Fibroblast of lung (primary cell): ENCODE measurements at regions not wholly inside any gene's neighbourhood (a gene's known extent, or its start where the extent isn't known, plus 50 kb on each side); places are given as distances from the start of the nearest gene placed in this dataset.

Experiments
- DNase-seq, 2 donors: peaks; one replicate each; pipeline versions ENCODE4 v3.0.0 to v3.0.0-alpha.2; 2010; ENCODE audit warnings: low read depth in 2 of 2
- H2AFZ ChIP-seq: 2 replicates; pipeline ENCODE4 v1.5.1; 2012; ENCODE audit warnings: low read length, control low read depth, inconsistent platforms
- H3K27ac ChIP-seq: 2 replicates; pipeline ENCODE4 v1.5.1; 2011; ENCODE audit warnings: low read length, control low read depth; ENCODE audit not compliant: insufficient read depth
- H3K27me3 ChIP-seq: 2 replicates; pipeline ENCODE4 v1.5.1; 2011; ENCODE audit warnings: mild to moderate bottlenecking, low read length; ENCODE audit not compliant: control insufficient read depth, insufficient read depth
- H3K36me3 ChIP-seq: 2 replicates; pipeline ENCODE4 v1.5.1; 2011; ENCODE audit warnings: low read length; ENCODE audit not compliant: control insufficient read depth, insufficient read depth
- H3K4me1 ChIP-seq: 2 replicates; pipeline ENCODE4 v1.5.1; 2011; ENCODE audit warnings: low read length; ENCODE audit not compliant: control insufficient read depth, insufficient read depth; ENCODE audit errors: extremely low read depth
- H3K4me2 ChIP-seq: 2 replicates; pipeline ENCODE4 v1.5.1; 2011; ENCODE audit warnings: low read length, control low read depth; ENCODE audit not compliant: insufficient read depth; ENCODE audit errors: extremely low read depth
- H3K4me3 ChIP-seq, 4 experiments: fragments of 200-600 bp in 1 of 4; sonication (generic) in 1 of 4; replicated peaks in 1 of 4; 2 replicates each; pipeline ENCODE4 v1.5.1; 2011 to 2016; ENCODE audit warnings: low read length in 4 of 4, low read depth in 3 of 4, mild to moderate bottlenecking in 3 of 4, control low read depth in 2 of 4, inconsistent platforms in 1 of 4, mixed read lengths in 1 of 4; ENCODE audit not compliant: insufficient read depth in 1 of 4; ENCODE audit errors: control extremely low read depth in 1 of 4
- H3K79me2 ChIP-seq: 2 replicates; pipeline ENCODE4 v1.5.1; 2012; ENCODE audit warnings: mild to moderate bottlenecking, low read length, inconsistent platforms; ENCODE audit not compliant: control insufficient read depth, insufficient read depth
- H3K9ac ChIP-seq: 2 replicates; pipeline ENCODE4 v1.5.1; 2011; ENCODE audit warnings: mild to moderate bottlenecking, low read length, control low read depth; ENCODE audit not compliant: insufficient read depth
- H3K9me3 ChIP-seq: 2 replicates; pipeline ENCODE4 v1.5.1; 2012; ENCODE audit warnings: low read depth, low read length; ENCODE audit not compliant: control insufficient read depth, insufficient read depth
- H4K20me1 ChIP-seq: 2 replicates; pipeline ENCODE4 v1.5.1; 2011; ENCODE audit warnings: low read length; ENCODE audit not compliant: control insufficient read depth, insufficient read depth; ENCODE audit errors: extremely low read depth
- CTCF ChIP-seq, 2 donors: IDR thresholded peaks in 1 of 2; conservative IDR thresholded peaks in 1 of 2; 1 replicate in 1 of 2; 2 replicates in 1 of 2; pipeline ENCODE4 v1.5.1; 2011 to 2012; ENCODE audit warnings: low read length in 2 of 2, control low read depth in 1 of 2, inconsistent platforms in 1 of 2, low read depth in 1 of 2, mild to moderate bottlenecking in 1 of 2
- EZH2 ChIP-seq: IDR thresholded peaks from 2 replicates; pipeline ENCODE4 v1.5.1; 2012; ENCODE audit warnings: low read length, control low read depth, mild to moderate bottlenecking; ENCODE audit errors: missing control alignments

DNA sequence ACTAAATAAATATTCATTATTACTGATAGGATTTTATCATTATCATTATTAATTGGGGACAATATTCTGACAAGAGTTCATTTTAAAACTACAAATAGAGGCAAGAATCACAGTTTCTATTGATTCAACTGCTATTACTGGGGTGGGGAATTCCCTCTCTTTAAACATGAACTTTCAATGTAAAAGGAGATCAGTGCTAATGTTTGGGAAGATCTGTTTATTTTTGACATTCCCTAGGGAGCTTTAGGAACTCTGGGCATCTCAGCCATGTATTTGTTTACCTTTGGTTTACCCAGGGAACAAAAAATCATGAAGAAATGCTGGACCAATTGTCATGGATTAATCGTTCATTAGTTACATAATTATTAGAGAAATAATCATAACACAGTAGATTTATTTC, 443.2 kb upstream of the AKR1E2 start:
- H3K4me2 ChIP-seq: no peak overlapping the region
- no peak for DNase-seq
- no peaks in the 10 kb centered on the region for H4K20me1 ChIP-seq
- H3K4me1 ChIP-seq: no peaks in the 10 kb centered on the region
- H2AFZ ChIP-seq: no peak overlapping the region
- H3K9ac ChIP-seq: no peak overlapping the region
- H3K27ac ChIP-seq: no peak overlapping the region
- TF ChIP-seq EZH2: no peak
- no peaks in the 10 kb centered on the region for H3K36me3 ChIP-seq
- H3K27me3 ChIP-seq: no peaks in the 10 kb centered on the region
- H3K4me3 ChIP-seq: no peak overlapping the region
- no peaks in the 10 kb centered on the region for H3K9me3 ChIP-seq
- H3K79me2 ChIP-seq: no peaks in the 10 kb centered on the region

DNA sequence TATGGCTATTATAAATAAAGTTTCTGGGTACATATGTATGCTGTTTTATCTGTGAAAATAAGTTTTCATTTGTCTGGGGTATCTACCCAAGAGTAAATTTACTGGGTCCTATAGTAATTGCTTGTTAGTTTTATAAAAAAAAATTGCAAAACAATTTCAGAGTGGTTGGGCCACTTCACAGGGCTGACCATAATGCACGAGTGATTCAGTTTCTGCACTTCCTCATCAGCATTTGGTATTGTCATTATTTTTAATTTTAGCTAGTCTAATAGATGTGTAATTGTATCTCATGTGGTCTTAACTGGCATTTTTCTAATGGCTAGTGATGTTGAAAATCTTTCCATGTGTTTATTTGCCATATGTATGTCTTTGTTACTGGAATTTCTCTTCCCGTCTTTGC, 452.4 kb upstream of the AKR1E2 start:
- Histone ChIP-seq H3K36me3 (no peaks in the 10 kb centered on the region), H3K79me2 (no peaks in the 10 kb centered on the region), H3K4me1 (peaks cover 9% of the 10 kb centered on the region), H3K9ac (no peak overlapping the region), H3K9me3 (no peaks in the 10 kb centered on the region), H3K4me2 (no peak overlapping the region), H3K27ac (no peak overlapping the region), H3K4me3 (no peak overlapping the region), H2AFZ (no peak overlapping the region), H4K20me1 (no peaks in the 10 kb centered on the region), H3K27me3 (no peaks in the 10 kb centered on the region)
- no peak for DNase-seq
- TF ChIP-seq EZH2: no peak
- TF ChIP-seq CTCF (conservative IDR thresholded peaks at IDR 0.05 in 1 of 2, IDR thresholded peaks at IDR 0.05 in 1 of 2; ENCODE audit: low read depth in 1 of 2, low read length in 2 of 2): no peak

DNA sequence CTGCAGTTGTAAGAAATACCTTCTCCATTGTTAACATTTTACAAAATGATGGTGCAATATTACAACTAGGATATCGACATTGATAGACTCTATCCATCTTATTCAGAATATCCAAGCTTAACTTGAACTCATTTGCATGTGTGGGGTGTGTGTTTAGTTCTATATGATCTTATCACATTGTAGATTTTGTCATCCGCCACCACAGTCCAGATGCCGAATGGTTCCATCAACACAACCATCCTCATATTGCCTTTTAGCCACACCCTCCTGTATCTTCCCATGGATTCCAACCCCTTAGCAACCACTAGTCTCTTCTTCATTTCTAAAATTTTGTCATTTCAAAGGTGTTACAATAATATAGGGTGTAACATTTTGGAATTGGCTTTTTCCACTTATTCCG, 452.9 kb upstream of the AKR1E2 start:
- Histone ChIP-seq H3K27ac (peak overlapping the region; percentile 76), H3K9ac (no peak overlapping the region), H2AFZ (no peak overlapping the region), H3K79me2 (no peaks in the 10 kb centered on the region), H3K4me3 (no peak overlapping the region), H3K27me3 (no peaks in the 10 kb centered on the region), H3K9me3 (no peaks in the 10 kb centered on the region), H3K4me2 (no peak overlapping the region), H4K20me1 (no peaks in the 10 kb centered on the region), H3K36me3 (no peaks in the 10 kb centered on the region), H3K4me1 (peaks cover 9% of the 10 kb centered on the region)
- DNase-seq: peak in 1 of 2 donors; percentile 31
- TF ChIP-seq EZH2 (no peak), CTCF (conservative IDR thresholded peaks at IDR 0.05 in 1 of 2, IDR thresholded peaks at IDR 0.05 in 1 of 2; ENCODE audit: low read depth in 1 of 2, low read length in 2 of 2) (no peak)
